ENCODE measurements at regions not wholly inside any gene's neighbourhood (a gene's known extent, or its start where the extent isn't known, plus 50 kb on each side); places are given as distances from the start of the nearest gene placed in this dataset.

DNA sequence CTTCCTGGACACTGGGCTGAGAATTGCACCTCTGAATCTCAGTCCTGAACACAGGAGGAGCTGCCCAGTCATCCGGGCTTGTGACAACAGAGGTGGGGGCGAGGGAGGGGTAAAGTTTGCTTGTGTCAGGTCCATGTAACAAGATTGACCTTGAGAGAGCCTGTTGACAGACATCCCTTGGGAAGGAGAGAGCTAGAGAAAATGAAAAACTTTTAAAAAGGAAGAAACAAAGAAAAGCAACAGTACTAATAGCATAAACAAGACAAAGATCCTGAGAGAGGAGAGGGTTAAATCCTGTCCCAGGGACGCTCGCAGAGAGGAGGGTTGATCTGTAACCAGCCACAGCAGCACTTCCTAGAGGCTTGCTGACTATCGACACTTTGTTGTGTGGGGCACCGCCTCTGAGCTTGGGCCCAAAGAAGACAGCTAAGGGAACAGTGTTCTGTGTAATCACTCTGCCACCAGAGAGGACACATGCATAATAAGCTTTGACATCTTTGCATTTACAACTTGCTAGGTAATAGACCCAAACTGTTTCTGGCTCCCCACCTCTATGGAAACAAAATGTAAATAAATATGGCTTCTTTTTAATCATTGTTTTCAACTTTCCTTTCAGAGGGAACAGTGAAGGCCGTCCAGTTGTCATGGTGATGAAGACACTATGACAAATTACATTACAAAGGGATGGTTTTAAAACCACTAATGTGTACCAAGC lies 363.7 kb downstream of the CSNK1G3 start:
- H3K36me3 ChIP-seq, result no peaks in the 10 kb centered on the region
- TF ChIP-seq POLR2A (IDR thresholded peaks at IDR 0.05) (no peak), CTCF (IDR thresholded peaks at IDR 0.05 in 4 of 5, conservative IDR thresholded peaks at IDR 0.05 in 1 of 5) (no peak)
- no peak for DNase-seq
- ATAC-seq, result no peak
- intact Hi-C loops (cut with DNase I; ENCODE audit: low total_unique reads), result no loop called here
- H3K27ac ChIP-seq, result no peak overlapping the region
- in situ Hi-C loops (cut with MboI; ENCODE audit: low sequenced_read_pairs in 4 of 4), result no loop called here
- no peak overlapping the region for H3K4me3 ChIP-seq
- peaks cover 17% of the 10 kb centered on the region in 2 donors for H3K4me1 ChIP-seq
- no peaks in the 10 kb centered on the region for H3K9me3 ChIP-seq
- H3K27me3 ChIP-seq, result no peaks in the 10 kb centered on the region

- in situ Hi-C loops (cut with MboI; ENCODE audit: low sequenced_read_pairs in 4 of 4), result no loop called here
- no peak overlapping the region for H3K4me3 ChIP-seq
- no peaks in the 10 kb centered on the region for H3K36me3 ChIP-seq
- no peaks in the 10 kb centered on the region for H3K9me3 ChIP-seq
- DNase-seq (no peak), ATAC-seq (no peak)
- H3K4me1 ChIP-seq, result peaks cover 17% of the 10 kb centered on the region in 2 donors
- intact Hi-C loops (cut with DNase I; ENCODE audit: low total_unique reads), result no loop called here
- H3K27ac ChIP-seq, result no peak overlapping the region
- H3K27me3 ChIP-seq, result no peaks in the 10 kb centered on the region
- TF ChIP-seq CTCF (IDR thresholded peaks at IDR 0.05 in 4 of 5, conservative IDR thresholded peaks at IDR 0.05 in 1 of 5), result no peak
- TF ChIP-seq POLR2A (IDR thresholded peaks at IDR 0.05), result no peak
Measured at GRCh38 chr5:123874600-123875201, 362.7 kb downstream of the CSNK1G3 start.

GRCh38 chr5:123873846-123874245 lies 361.9 kb downstream of the CSNK1G3 start:
- Histone ChIP-seq H3K9me3 (no peaks in the 10 kb centered on the region), H3K36me3 (no peaks in the 10 kb centered on the region), H3K27me3 (no peaks in the 10 kb centered on the region), H3K4me3 (no peak overlapping the region), H3K27ac (no peak overlapping the region), H3K4me1 (peaks cover 19 to 21% of the 10 kb centered on the region in 2 donors)
- TF ChIP-seq CTCF (IDR thresholded peaks at IDR 0.05 in 4 of 5, conservative IDR thresholded peaks at IDR 0.05 in 1 of 5) (no peak), POLR2A (IDR thresholded peaks at IDR 0.05) (no peak)
- in situ Hi-C loops (cut with MboI; ENCODE audit: low sequenced_read_pairs in 4 of 4), result no loop called here
- no peak for DNase-seq
- no peak for ATAC-seq
- intact Hi-C loops (cut with DNase I; ENCODE audit: low total_unique reads), result no loop called here

- peak in 1 of 2 donors; percentile 14 for DNase-seq
Measured at GRCh38 chr5:123871373-123871772, 359.4 kb downstream of the CSNK1G3 start.

More at GRCh38 chr5:123871373-123871772, 359.4 kb downstream of the CSNK1G3 start:
- H3K4me1 ChIP-seq, result peaks cover 25 to 31% of the 10 kb centered on the region in 2 donors
- no peak for ATAC-seq
- H3K36me3 ChIP-seq, result no peaks in the 10 kb centered on the region
- H3K27ac ChIP-seq, result no peak overlapping the region
- H3K4me3 ChIP-seq, result no peak overlapping the region
- H3K27me3 ChIP-seq, result no peaks in the 10 kb centered on the region
- intact Hi-C loops (cut with DNase I; ENCODE audit: low total_unique reads), result no loop called here
- H3K9me3 ChIP-seq, result no peaks in the 10 kb centered on the region
- TF ChIP-seq POLR2A (IDR thresholded peaks at IDR 0.05) (no peak), CTCF (IDR thresholded peaks at IDR 0.05 in 4 of 5, conservative IDR thresholded peaks at IDR 0.05 in 1 of 5) (no peak)
- in situ Hi-C loops (cut with MboI; ENCODE audit: low sequenced_read_pairs in 4 of 4), result no loop called here

Data from gastrocnemius medialis (tissue), 4 donors.